BLaER1 (cell line): ENCODE measurements at regions not wholly inside any gene's neighbourhood (a gene's known extent, or its start where the extent isn't known, plus 50 kb on each side); places are given as distances from the start of the nearest gene placed in this dataset.

ENCODE experiments used
- H3K27ac ChIP-seq: shearing (Covaris generic); formaldehyde crosslinking; 2 replicates; pipeline ENCODE4 v1.8.1; 2022
- H3K27me3 ChIP-seq: shearing (Covaris generic); formaldehyde crosslinking; 2 replicates; pipeline ENCODE4 v1.8.1; 2022
- H3K36me3 ChIP-seq: shearing (Covaris generic); formaldehyde crosslinking; 2 replicates; pipeline ENCODE4 v1.8.1; 2022
- H3K4me1 ChIP-seq: shearing (Covaris generic); formaldehyde crosslinking; 2 replicates; pipeline ENCODE4 v1.8.1; 2022
- H3K4me2 ChIP-seq: shearing (Covaris generic); formaldehyde crosslinking; 2 replicates; pipeline ENCODE4 v1.8.1; 2022
- H3K4me3 ChIP-seq: shearing (Covaris generic); formaldehyde crosslinking; 2 replicates; pipeline ENCODE4 v1.8.1; 2022
- H3K9ac ChIP-seq: shearing (Covaris generic); formaldehyde crosslinking; 2 replicates; pipeline ENCODE4 v1.8.1; 2022
- H3K9me3 ChIP-seq: shearing (Covaris generic); formaldehyde crosslinking; 2 replicates; pipeline ENCODE4 v1.8.1; 2022
- H4K20me1 ChIP-seq: shearing (Covaris generic); formaldehyde crosslinking; 2 replicates; pipeline ENCODE4 v1.8.1; 2022
- Cebpa-rat ChIP-seq: shearing (Covaris generic); IDR thresholded peaks from 2 replicates; pipeline ENCODE4 v1.8.1; 2022

GRCh38 chr6:113258771-113259170, 598.4 kb upstream of the MARCKS start:
- no peak overlapping the region for H3K4me2 ChIP-seq
- no peak overlapping the region for H3K27ac ChIP-seq
- peaks cover 14% of the 10 kb centered on the region; the same call in 1 of the 2 replicates for H3K9me3 ChIP-seq
- no peaks in the 10 kb centered on the region for H3K27me3 ChIP-seq
- no peaks in the 10 kb centered on the region for H3K36me3 ChIP-seq
- H3K4me3 ChIP-seq = no peak overlapping the region
- H4K20me1 ChIP-seq = no peaks in the 10 kb centered on the region
- no peak overlapping the region for H3K9ac ChIP-seq
- H3K4me1 ChIP-seq = no peaks in the 10 kb centered on the region
- TF ChIP-seq Cebpa-rat = no peak

DNA sequence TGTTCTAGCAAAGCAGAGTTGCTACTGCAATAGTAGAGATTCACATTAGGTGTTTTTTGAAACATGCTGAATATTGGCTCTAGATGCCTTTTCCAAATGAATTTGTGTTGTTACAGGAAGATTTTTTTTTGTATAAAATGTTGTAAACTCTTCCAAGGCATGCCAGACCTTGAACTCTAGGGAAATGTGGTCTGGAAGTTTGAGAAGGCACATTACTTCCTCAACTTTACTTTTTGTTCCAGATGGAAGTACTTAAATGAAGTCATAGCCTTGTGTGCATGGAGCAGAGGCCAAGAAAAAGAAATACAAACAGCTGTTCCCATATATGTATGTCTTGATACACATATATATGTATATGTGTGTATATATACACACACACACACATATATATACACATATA, 585.7 kb upstream of the MARCKS start:
- Histone ChIP-seq H3K9ac (no peak overlapping the region), H3K27me3 (no peaks in the 10 kb centered on the region), H3K27ac (no peak overlapping the region), H3K4me1 (no peaks in the 10 kb centered on the region), H3K4me3 (no peak overlapping the region), H3K4me2 (no peak overlapping the region), H4K20me1 (no peaks in the 10 kb centered on the region), H3K36me3 (no peaks in the 10 kb centered on the region), H3K9me3 (peaks cover 38% of the 10 kb centered on the region)
- no peak for TF ChIP-seq Cebpa-rat

DNA sequence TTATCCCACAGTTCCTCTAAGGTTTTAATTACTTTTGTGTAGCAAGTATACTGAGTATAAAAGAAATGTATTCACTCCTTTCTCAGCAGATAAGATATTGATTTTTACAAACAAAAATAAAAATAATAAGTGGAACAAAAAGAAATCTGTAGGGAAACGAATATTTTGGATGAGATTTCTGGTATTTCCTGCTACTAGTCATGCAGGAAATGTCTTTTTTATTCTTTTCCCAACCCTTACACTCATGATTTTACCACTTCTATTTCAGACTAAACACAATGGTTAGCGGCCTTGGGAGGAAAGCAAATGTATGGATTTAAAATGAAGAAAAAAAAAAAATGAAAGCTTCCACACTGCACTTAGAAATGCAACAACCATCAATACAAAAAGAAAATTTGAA, 580.5 kb upstream of the MARCKS start:
- Histone ChIP-seq H3K9me3 (no peaks in the 10 kb centered on the region), H3K4me2 (no peak overlapping the region), H3K9ac (no peak overlapping the region), H3K27ac (no peak overlapping the region), H3K27me3 (no peaks in the 10 kb centered on the region), H3K4me1 (no peaks in the 10 kb centered on the region), H3K4me3 (no peak overlapping the region), H3K36me3 (no peaks in the 10 kb centered on the region), H4K20me1 (no peaks in the 10 kb centered on the region)
- no peak for TF ChIP-seq Cebpa-rat

GRCh38 chr6:113277111-113277510, 580.0 kb upstream of the MARCKS start:
- Histone ChIP-seq H3K9ac (no peak overlapping the region), H3K4me1 (no peaks in the 10 kb centered on the region), H3K4me3 (no peak overlapping the region), H3K27ac (no peak overlapping the region), H3K27me3 (no peaks in the 10 kb centered on the region), H3K4me2 (no peak overlapping the region), H3K36me3 (no peaks in the 10 kb centered on the region), H4K20me1 (no peaks in the 10 kb centered on the region), H3K9me3 (no peaks in the 10 kb centered on the region)
- no peak for TF ChIP-seq Cebpa-rat

GRCh38 chr6:113281014-113281413, 576.1 kb upstream of the MARCKS start:
- H3K4me2 ChIP-seq = no peak overlapping the region
- no peak overlapping the region for H3K4me3 ChIP-seq
- no peak for TF ChIP-seq Cebpa-rat

DNA sequence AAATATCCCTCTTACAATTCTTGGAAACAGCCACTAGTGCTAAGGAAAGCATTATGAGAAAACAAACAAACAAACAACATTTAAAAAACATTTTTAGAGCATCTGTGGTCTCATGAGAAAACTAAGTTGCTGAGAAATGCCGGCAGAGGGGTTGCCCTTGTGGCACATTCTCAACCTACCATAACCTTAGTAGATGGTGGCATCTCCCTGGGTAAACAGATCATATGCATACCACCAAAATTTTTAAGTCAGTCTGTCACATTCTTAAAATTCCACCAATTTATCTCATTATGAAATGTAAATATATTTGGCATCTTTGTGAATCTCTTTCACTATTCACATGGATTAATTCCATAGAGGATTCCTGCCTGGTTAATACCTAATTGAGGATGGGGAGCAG, 575.7 kb upstream of the MARCKS start:
- TF ChIP-seq Cebpa-rat = no peak
- Histone ChIP-seq H3K9me3 (no peaks in the 10 kb centered on the region), H3K4me2 (no peak overlapping the region), H3K27ac (no peak overlapping the region), H3K36me3 (no peaks in the 10 kb centered on the region), H3K9ac (no peak overlapping the region), H3K27me3 (no peaks in the 10 kb centered on the region), H3K4me1 (no peaks in the 10 kb centered on the region), H3K4me3 (no peak overlapping the region), H4K20me1 (no peaks in the 10 kb centered on the region)

More at GRCh38 chr6:113281014-113281413, 576.1 kb upstream of the MARCKS start:
- H4K20me1 ChIP-seq = no peaks in the 10 kb centered on the region
- no peak overlapping the region for H3K27ac ChIP-seq
- H3K27me3 ChIP-seq = no peaks in the 10 kb centered on the region
- no peaks in the 10 kb centered on the region for H3K9me3 ChIP-seq
- H3K9ac ChIP-seq = no peak overlapping the region
- H3K36me3 ChIP-seq = no peaks in the 10 kb centered on the region
- no peaks in the 10 kb centered on the region for H3K4me1 ChIP-seq

DNA sequence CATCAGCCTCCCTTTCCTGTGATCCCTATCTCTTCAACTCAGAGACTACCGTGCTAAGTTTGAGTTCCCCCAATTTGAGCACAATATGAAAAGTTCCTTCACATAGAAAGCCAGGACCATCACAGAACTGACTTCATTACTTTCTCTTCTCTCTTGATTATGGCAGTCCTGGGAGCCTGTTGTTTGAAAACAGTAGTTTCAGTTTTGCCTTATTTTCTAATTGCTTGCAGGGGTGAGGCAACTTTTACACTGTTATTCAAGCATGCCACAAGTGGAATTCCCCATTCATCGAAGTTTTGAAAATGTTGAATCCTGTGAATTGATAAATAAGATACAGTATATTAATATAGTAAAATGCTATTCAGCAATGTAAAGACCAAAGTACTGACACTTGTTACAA, 569.7 kb upstream of the MARCKS start:
- no peak for TF ChIP-seq Cebpa-rat
- Histone ChIP-seq H3K9me3 (no peaks in the 10 kb centered on the region), H3K4me1 (no peaks in the 10 kb centered on the region), H3K9ac (no peak overlapping the region), H3K36me3 (no peaks in the 10 kb centered on the region), H3K4me3 (no peak overlapping the region), H3K27ac (no peak overlapping the region), H3K4me2 (no peak overlapping the region), H4K20me1 (no peaks in the 10 kb centered on the region), H3K27me3 (no peaks in the 10 kb centered on the region)

GRCh38 chr6:113288409-113288808, 568.7 kb upstream of the MARCKS start:
- Histone ChIP-seq H3K4me2 (no peak overlapping the region), H3K27me3 (no peaks in the 10 kb centered on the region), H3K9me3 (no peaks in the 10 kb centered on the region), H3K27ac (no peak overlapping the region), H3K36me3 (no peaks in the 10 kb centered on the region), H3K4me1 (no peaks in the 10 kb centered on the region), H4K20me1 (no peaks in the 10 kb centered on the region), H3K4me3 (no peak overlapping the region), H3K9ac (no peak overlapping the region)
- TF ChIP-seq Cebpa-rat = no peak

GRCh38 chr6:113289166-113289565, 568.0 kb upstream of the MARCKS start:
- Histone ChIP-seq H4K20me1 (no peaks in the 10 kb centered on the region), H3K27me3 (no peaks in the 10 kb centered on the region), H3K9me3 (no peaks in the 10 kb centered on the region), H3K9ac (no peak overlapping the region), H3K36me3 (no peaks in the 10 kb centered on the region), H3K4me3 (no peak overlapping the region), H3K4me2 (no peak overlapping the region), H3K4me1 (no peaks in the 10 kb centered on the region), H3K27ac (no peak overlapping the region)
- TF ChIP-seq Cebpa-rat = no peak

GRCh38 chr6:113290684-113291083, 566.5 kb upstream of the MARCKS start:
- TF ChIP-seq Cebpa-rat = no peak
- Histone ChIP-seq H3K4me3 (no peak overlapping the region), H3K9me3 (no peaks in the 10 kb centered on the region), H3K4me2 (no peak overlapping the region), H3K27ac (no peak overlapping the region), H3K4me1 (no peaks in the 10 kb centered on the region), H4K20me1 (no peaks in the 10 kb centered on the region), H3K36me3 (no peaks in the 10 kb centered on the region), H3K9ac (no peak overlapping the region), H3K27me3 (no peaks in the 10 kb centered on the region)

- Histone ChIP-seq H3K27ac (no peak overlapping the region), H3K9me3 (no peaks in the 10 kb centered on the region), H3K4me3 (no peak overlapping the region), H4K20me1 (no peaks in the 10 kb centered on the region), H3K36me3 (no peaks in the 10 kb centered on the region), H3K27me3 (no peaks in the 10 kb centered on the region), H3K9ac (no peak overlapping the region), H3K4me1 (no peaks in the 10 kb centered on the region), H3K4me2 (no peak overlapping the region)
- no peak for TF ChIP-seq Cebpa-rat
Measured at GRCh38 chr6:113291751-113292445, 565.2 kb upstream of the MARCKS start.
